ENCODE measurements at regions not wholly inside any gene's neighbourhood (a gene's known extent, or its start where the extent isn't known, plus 50 kb on each side); places are given as distances from the start of the nearest gene placed in this dataset.

DNA sequence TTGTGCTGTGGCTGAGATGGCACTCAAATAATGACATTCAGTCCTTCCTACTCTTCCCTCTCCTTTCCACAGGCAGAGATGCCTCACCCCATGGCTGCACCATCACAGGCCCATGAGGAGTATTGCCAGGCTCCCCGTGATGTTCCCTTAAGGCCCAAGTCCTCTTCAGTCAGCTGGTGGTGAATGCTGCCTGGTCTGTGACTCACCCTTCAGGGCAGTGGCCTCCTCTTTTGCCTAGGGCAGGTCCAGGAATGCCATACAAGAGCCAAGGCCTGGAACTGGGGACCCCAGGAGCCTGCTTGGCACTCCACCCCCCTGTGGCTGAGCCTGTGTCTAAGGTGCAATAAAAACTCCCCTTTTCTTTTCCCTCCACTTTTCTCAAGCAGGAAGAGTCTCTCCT lies 144.2 kb upstream of the GEMIN8 start:
- DNase-seq (ENCODE audit: low read depth) = no peak

DNA sequence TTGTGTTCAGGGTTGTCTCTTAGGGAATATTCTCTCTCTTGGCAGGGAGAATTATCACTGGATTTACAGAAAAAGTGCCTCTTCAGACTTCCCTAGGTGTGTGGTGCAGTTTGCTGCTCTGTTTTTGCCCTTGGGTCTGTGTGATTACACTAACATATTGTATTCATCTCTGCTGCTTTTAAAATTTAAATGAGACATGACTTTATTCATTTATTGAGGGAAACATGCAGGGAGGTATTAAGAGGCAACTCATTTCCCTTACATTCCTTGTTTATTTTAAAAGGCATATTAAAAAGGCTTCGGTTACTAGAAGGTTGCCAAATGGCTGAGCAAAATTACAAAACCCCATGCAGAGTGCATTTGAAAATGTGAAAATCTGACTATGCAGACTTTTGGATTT lies 135.1 kb upstream of the GEMIN8 start:
- DNase-seq (ENCODE audit: low read depth) = no peak

DNA sequence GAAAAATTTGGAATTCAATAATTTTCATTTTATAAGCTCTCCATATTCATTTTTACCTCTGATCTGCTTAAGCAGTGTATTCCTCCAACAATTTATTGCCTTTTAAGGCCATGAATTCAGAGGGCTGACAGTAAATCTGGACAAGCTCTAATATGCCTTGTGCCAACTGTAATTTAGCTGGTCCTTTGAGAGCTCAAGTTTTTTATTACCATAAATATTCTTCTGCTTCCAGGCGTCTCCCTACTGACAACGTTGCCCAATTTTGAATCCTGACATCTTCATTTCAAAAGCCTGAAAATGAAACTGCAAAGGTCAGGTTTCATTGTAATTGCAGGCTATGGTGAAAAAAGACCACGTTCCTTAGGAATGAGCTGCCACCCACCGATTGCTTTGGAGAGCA lies 95.8 kb upstream of the GEMIN8 start:
- DNase-seq (ENCODE audit: low read depth) = no peak

DNA sequence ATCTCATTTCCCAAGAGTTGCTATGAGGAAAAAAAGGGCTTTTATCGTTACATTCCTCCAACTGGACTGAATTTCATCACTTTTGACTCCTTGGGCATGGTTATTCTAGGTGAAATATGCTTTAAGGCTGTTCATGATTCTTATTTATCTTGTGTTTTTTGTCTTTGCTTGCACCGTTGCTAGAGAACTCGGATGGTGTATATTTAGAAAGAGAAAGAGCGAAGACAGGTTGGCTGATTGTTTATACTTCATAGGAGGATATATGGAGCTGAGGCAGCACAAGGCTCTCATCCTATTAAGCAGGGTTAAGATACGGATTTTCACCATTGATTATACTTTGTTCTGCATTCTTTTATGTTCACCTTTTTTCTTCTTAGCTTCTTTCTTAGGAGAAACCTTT lies 94.9 kb upstream of the GEMIN8 start:
- DNase-seq (ENCODE audit: low read depth) = no peak

DNA sequence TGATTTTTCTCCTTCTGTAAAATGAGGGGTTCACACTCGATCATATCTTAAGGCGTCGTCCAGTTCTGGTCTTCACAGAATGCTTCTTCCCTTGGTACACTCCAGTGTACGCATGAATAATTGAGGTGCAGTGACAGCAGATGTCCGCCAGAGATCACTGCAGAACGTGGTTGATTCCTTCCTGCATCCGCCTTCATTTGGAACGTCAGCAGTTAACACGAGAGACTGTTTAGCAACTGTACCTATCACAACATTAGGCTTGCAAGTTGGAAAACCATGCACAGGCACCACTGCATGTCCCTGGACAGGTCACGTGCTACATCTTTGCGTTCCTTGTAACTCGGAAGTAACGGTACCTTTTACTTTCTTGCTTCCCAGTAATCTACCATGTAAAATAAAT lies 66.0 kb upstream of the GEMIN8 start:
- peak; percentile 5 for DNase-seq (ENCODE audit: low read depth)

DNA sequence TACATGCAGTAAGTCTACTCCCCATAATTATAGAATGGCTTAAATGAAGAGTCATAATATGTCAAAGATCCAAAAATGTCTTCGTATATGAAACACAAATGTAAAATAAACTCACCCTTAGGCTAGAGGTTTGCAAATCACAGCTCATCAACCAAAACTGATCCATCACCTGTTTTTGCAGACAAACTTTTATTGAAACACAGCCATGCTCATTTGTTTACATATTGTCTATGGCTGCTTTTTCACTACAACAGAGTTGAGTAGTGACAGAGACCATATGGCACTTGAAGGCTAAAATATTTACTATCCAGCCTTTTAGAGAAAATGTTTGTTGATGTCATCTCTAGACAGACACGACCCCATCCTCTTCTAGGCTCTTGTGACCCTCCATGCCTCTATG lies 64.5 kb upstream of the GEMIN8 start:
- DNase-seq (ENCODE audit: low read depth) = no peak

DNA sequence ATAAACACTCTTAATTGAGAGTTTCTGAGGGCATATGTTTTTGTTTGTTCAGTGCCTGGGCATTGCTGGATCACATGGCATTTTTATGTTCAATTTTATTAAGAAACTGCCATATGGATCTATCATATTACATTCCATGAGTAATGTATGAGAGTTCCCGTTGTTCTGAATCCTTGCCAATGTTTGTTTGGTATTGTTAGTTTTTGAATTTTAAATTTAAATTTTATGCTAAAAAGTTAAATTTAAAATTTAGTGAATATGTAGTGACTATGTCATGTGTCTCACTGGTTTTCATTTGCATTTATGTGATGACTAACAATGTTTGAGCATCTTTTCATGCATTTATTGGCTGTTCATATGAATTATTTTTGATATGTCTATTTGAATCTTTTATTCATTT lies 54.8 kb upstream of the GEMIN8 start:
- no peak for DNase-seq (ENCODE audit: low read depth)

DNA sequence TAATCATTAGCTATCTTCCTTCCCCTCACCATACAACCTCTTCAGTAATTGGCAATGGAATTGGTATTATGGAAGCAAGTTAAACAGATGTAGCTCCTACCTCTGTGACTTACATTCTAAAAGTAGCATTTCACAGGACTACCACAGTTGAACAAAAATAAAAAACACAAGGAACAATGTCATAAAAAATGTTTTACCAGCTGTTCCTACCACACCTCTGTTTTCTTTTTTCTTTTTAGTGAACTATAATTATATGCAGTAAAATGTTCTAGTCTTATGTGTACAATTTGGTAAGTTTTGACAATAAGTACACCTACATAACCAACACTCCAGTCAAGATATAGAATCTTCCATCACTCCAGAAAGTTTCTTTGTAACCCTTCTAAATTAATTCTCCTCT lies 54.1 kb upstream of the GEMIN8 start:
- DNase-seq (ENCODE audit: low read depth) = no peak

DNA sequence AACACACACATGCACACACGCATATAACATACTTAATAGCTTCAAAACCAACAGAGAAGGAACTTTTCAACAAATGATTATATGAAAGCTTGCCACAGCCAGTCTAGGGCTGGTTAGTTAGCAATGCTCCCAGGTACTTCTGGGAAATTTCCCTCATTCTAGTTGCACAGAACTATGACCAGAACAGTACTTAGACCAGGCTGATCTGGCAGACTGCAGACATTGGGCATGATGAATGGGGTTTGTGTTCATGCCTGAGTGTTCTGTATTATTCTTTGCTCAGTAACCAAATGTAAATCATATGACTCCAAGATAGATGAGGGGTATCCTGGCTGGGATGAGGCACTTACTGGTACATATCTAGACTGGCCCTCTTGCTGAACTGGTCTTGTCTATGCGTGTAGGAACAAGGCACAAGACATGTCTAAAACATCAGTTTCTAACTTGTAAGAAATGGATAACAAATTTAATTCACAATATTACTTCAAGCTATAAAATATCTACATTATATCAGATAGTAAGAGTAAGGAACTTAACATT lies 50.3 kb upstream of the GEMIN8 start:
- no peak for DNase-seq (ENCODE audit: low read depth)

Data from T-helper 22 cell (primary cell).